Esophagus muscularis mucosa (tissue), 3 donors: ENCODE measurements at regions not wholly inside any gene's neighbourhood (a gene's known extent, or its start where the extent isn't known, plus 50 kb on each side); places are given as distances from the start of the nearest gene placed in this dataset.

Experiments
- POLR2A ChIP-seq: fragments of 450-650 bp; IDR thresholded peaks from one replicate; pipeline ENCODE4 v1.6.1; 2017; ENCODE audit warnings: antibody characterized with exemption, moderate library complexity, mild to moderate bottlenecking, low read depth
- TF ChIP-seq, protein P1 (sequence below), 3 experiments: fragments of 200-600 bp in 2 of 3; fragments of 450-650 bp in 1 of 3; sonication (generic) in 2 of 3; IDR thresholded peaks; one replicate each; pipeline ENCODE4 v1.5.1; 2017 to 2019; ENCODE audit warnings: antibody characterized with exemption in 3 of 3, mild to moderate bottlenecking in 2 of 3, moderate library complexity in 1 of 3

DNA sequence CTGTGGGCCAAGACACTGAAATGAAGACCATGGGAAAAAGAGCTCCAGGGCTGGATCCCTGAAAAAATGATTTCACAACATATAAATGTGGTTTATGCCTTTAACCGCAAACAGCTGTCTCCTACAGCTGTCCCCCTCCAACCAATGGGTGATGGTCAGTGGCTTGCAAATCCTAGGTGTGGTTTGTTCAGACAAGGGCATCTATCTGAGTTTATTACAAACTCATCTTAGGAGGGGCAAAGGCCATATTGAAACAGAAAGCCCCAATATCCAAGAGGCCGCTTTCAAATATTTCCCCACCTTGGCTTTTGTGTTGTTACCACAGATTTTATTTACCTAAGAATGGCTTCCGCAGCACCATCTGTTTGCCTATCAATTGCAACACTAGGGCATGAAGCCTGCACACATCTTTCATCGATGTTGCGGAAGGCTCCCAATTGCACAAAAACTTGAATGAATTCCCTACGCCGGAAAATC, 503.6 kb upstream of the AMELY start:
- TF ChIP-seq POLR2A = no peak
- TF ChIP-seq, protein P1, sequence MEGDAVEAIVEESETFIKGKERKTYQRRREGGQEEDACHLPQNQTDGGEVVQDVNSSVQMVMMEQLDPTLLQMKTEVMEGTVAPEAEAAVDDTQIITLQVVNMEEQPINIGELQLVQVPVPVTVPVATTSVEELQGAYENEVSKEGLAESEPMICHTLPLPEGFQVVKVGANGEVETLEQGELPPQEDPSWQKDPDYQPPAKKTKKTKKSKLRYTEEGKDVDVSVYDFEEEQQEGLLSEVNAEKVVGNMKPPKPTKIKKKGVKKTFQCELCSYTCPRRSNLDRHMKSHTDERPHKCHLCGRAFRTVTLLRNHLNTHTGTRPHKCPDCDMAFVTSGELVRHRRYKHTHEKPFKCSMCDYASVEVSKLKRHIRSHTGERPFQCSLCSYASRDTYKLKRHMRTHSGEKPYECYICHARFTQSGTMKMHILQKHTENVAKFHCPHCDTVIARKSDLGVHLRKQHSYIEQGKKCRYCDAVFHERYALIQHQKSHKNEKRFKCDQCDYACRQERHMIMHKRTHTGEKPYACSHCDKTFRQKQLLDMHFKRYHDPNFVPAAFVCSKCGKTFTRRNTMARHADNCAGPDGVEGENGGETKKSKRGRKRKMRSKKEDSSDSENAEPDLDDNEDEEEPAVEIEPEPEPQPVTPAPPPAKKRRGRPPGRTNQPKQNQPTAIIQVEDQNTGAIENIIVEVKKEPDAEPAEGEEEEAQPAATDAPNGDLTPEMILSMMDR (IDR thresholded peaks at IDR 0.05) = no peak
